HG03520 (cell line): ENCODE measurements at regions not wholly inside any gene's neighbourhood (a gene's known extent, or its start where the extent isn't known, plus 50 kb on each side); places are given as distances from the start of the nearest gene placed in this dataset.
"Not testable (repeated sequence)": the region's sequence is repeated elsewhere in the genome, so short reads cannot be mapped to it uniquely, and the experiment has no call there.

Experiments used
- ATAC-seq: cut with Tn5 transposase; IDR thresholded peaks from one replicate; pipeline ENCODE4 v1.9.1; 2021; ENCODE audit warnings: mild to moderate bottlenecking, moderate library complexity; ENCODE audit not compliant: unreplicated experiment

GRCh38 chr2:53212576-53212975, 555.0 kb upstream of the CHAC2 start:
- ATAC-seq = no peak

GRCh38 chr2:53211201-53211774, 556.3 kb upstream of the CHAC2 start:
- no peak for ATAC-seq

GRCh38 chr2:53210538-53210937, 557.1 kb upstream of the CHAC2 start:
- ATAC-seq = no peak

GRCh38 chr2:53209679-53210458, 557.7 kb upstream of the CHAC2 start:
- ATAC-seq = no peak

- ATAC-seq = no peak
Measured at GRCh38 chr2:53208815-53209214, 558.8 kb upstream of the CHAC2 start.

GRCh38 chr2:53206226-53206625, 561.4 kb upstream of the CHAC2 start:
- not testable (repeated sequence) for ATAC-seq

GRCh38 chr2:53202063-53202462, 565.5 kb upstream of the CHAC2 start:
- no peak for ATAC-seq

GRCh38 chr2:53200072-53200471, 567.5 kb upstream of the CHAC2 start:
- ATAC-seq = no peak

GRCh38 chr2:53188851-53189510, 578.6 kb upstream of the CHAC2 start:
- no peak for ATAC-seq

GRCh38 chr2:53183581-53183980, 584.0 kb upstream of the CHAC2 start:
- no peak for ATAC-seq

- ATAC-seq = no peak
Measured at GRCh38 chr2:53182601-53183000, 585.0 kb upstream of the CHAC2 start.

GRCh38 chr2:53181759-53182158, 585.8 kb upstream of the CHAC2 start:
- ATAC-seq = no peak

- ATAC-seq = no peak
Measured at GRCh38 chr2:53177327-53177726, 590.3 kb upstream of the CHAC2 start.

- no peak for ATAC-seq
Measured at GRCh38 chr2:53174539-53174938, 593.1 kb upstream of the CHAC2 start.

- ATAC-seq = no peak
Measured at GRCh38 chr2:53173698-53174455, 593.7 kb upstream of the CHAC2 start.

- ATAC-seq = no peak
Measured at GRCh38 chr2:53173091-53173490, 594.5 kb upstream of the CHAC2 start.

GRCh38 chr2:53170466-53170865, 597.1 kb upstream of the CHAC2 start:
- no peak for ATAC-seq

GRCh38 chr2:53167227-53167626, 600.4 kb upstream of the CHAC2 start:
- no peak for ATAC-seq

- ATAC-seq = no peak
Measured at GRCh38 chr2:53150146-53150545, 617.5 kb upstream of the CHAC2 start.

GRCh38 chr2:53148221-53148620, 619.4 kb upstream of the CHAC2 start:
- no peak for ATAC-seq

- no peak for ATAC-seq
Measured at GRCh38 chr2:53131416-53131815, 636.2 kb upstream of the CHAC2 start.
